GM12864 (cell line): ENCODE measurements at regions not wholly inside any gene's neighbourhood (a gene's known extent, or its start where the extent isn't known, plus 50 kb on each side); places are given as distances from the start of the nearest gene placed in this dataset.

Source experiments
- DNase-seq: peaks from one replicate; pipeline ENCODE4 v3.0.0-alpha.2; 2011; ENCODE audit warnings: low read depth
- H3K4me3 ChIP-seq: 2 replicates; pipeline ENCODE4 v1.5.1; 2011; ENCODE audit warnings: mild to moderate bottlenecking, low read depth, low read length, control low read depth
- TF ChIP-seq, protein P1 (sequence below): IDR thresholded peaks from 2 replicates; pipeline ENCODE4 v1.5.1; 2011; ENCODE audit warnings: low read depth, mild to moderate bottlenecking, moderate library complexity, low read length, control low read depth, inconsistent platforms; ENCODE audit errors: missing control alignments

DNA sequence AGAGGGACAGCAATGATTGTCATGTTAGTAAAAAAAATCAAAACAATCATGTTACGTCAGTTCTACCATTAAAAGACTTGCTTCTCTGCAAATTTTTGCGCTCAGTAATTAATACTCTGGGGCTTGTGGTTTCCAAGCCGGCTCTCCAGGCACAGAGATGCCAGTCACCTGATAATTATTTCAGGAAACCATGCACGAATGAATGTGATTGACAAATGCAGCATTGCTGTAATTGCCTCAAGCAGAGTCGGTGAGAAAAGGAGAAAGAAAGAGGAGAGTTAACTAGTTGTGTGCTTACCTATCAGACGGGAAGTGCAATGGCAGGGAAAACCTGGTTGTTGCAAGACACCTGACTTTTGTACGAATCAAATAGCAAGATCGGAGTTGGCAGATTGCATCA, 609.8 kb upstream of the MKI67 start:
- no peak overlapping the region for H3K4me3 ChIP-seq
- TF ChIP-seq, protein P1, sequence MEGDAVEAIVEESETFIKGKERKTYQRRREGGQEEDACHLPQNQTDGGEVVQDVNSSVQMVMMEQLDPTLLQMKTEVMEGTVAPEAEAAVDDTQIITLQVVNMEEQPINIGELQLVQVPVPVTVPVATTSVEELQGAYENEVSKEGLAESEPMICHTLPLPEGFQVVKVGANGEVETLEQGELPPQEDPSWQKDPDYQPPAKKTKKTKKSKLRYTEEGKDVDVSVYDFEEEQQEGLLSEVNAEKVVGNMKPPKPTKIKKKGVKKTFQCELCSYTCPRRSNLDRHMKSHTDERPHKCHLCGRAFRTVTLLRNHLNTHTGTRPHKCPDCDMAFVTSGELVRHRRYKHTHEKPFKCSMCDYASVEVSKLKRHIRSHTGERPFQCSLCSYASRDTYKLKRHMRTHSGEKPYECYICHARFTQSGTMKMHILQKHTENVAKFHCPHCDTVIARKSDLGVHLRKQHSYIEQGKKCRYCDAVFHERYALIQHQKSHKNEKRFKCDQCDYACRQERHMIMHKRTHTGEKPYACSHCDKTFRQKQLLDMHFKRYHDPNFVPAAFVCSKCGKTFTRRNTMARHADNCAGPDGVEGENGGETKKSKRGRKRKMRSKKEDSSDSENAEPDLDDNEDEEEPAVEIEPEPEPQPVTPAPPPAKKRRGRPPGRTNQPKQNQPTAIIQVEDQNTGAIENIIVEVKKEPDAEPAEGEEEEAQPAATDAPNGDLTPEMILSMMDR = no peak
- no peak for DNase-seq

DNA sequence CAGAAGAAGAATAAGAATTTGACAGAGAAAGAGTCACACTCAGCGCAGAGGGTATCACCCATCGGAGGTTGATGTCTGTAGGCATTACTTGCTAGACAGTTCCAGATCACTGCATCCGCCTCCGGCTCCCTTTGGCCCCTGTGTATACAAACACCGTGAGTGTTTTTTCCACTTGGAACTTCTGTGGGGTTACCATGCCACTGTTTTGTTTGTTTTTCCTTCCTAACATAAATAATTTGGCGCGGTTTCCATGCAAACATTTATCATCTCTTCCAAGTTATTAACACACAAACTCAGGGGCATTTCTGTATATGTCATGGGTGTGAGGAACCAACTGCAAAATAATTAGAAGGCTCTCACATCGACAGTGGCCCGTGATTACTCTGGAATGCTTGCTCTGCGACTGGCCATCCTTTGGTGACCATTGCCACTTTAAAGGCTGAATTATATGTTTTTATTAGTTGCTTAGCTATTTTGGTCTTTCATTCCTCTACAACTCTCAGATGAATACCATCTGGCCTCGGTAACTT, 612.2 kb upstream of the MKI67 start:
- no peak overlapping the region for H3K4me3 ChIP-seq
- DNase-seq = no peak
- TF ChIP-seq, protein P1 = no peak

DNA sequence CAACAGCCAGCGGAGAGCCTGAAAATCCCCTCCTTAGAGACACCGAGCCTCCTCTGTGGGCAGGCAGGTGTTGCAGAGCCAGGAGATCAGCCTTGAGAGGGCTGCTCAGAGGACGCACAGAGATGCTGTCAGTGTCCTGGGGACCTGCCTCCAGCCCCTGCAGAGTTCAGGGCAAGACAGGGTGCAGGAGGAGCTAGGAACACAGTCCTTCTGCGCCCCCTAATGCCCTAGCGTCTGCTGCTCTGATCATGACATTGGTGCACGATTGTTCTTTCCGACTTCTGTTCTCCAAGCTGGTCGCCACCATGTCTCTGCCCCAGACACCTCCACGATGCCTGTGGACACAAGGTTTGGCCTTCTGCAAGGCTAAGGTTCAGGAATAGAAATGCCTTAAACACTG, 613.7 kb upstream of the MKI67 start:
- TF ChIP-seq, protein P1 = no peak
- no peak overlapping the region for H3K4me3 ChIP-seq
- no peak for DNase-seq

DNA sequence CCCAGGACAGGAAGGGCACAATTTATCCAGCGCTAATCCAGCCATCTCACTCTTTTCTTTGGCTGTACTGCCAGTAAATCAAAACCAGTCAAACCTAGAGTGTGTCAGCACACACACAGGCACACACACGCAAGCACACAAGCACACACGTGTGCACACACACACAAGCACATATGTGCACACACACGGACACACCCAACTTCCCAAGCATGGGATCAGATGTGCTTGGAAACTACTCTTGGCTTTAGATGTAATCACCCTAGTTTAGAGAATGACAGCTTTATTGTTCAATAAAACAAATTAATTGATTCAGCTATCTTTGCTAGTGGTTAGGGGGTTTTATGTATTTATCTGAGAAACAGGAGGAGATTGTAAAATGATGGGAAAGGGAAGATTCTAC, 615.0 kb upstream of the MKI67 start:
- TF ChIP-seq, protein P1 = no peak
- no peak overlapping the region for H3K4me3 ChIP-seq
- DNase-seq = no peak

DNA sequence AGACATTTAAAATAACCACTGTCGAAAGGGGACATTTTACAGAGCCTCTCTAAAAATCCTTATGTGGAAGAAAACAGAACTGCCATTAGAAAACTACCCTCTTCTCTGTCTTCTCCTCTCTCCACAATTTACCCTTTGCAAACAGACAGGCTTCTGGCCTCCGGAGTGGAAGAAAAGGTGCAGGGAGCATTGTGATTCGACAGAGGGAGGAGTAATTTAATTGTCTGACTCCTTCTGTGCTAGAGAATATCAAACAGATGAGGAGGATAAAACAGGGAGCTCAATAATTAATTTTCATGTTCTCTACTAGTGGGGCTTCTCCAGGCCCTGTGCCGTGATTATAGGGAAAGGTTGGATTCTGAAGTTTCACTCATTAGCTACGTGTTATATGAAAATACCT, 615.5 kb upstream of the MKI67 start:
- H3K4me3 ChIP-seq = no peak overlapping the region
- TF ChIP-seq, protein P1 = no peak
- DNase-seq = no peak

DNA sequence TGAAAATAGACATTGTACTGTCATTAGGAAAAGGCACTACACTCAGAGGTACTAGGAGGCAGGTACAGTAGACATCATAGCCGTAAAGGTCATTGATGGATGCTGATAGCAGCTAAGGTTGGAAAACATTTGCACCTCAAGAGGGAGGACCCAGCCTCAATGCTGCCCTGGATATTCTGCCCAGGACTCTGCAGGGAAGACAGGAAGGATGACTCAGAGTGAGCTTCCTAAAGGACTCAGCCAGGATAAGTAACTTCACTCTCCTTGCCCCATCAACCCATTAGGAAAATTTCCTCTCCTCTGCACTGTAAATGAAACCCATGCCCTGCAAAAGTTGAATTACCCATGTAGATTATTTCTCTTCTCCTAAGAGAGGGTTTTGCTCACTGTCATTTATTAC, 617.9 kb upstream of the MKI67 start:
- DNase-seq = no peak
- H3K4me3 ChIP-seq = no peak overlapping the region
- TF ChIP-seq, protein P1 = no peak

DNA sequence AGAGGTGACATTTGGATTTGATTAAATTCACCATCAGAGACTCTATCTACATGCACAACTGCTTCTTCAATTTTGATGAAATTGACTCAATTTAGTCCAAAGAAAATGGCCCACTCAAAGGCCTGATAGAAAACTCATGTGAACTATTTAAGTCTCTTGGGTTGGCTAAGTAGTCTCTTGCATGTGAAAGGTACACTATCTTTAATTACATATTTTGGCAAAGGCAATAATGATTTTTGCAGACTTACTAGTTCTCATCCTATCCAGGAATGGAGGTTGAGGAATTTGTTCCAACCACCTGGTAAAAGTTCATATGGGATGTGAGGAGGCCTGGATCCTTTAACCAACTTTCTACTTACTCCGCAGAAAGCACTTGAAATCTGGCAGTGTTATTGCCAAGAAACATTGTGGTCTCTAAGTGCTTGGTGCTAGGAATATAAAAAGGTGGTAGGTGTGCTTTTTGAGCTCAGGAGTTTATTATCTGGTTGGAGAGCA, 618.6 kb upstream of the MKI67 start:
- DNase-seq = no peak
- H3K4me3 ChIP-seq = no peak overlapping the region
- TF ChIP-seq, protein P1 = no peak
